SK-N-SH treated with all-trans-retinoic acid at 6 μM for 48 hours (cell line): ENCODE measurements at regions not wholly inside any gene's neighbourhood (a gene's known extent, or its start where the extent isn't known, plus 50 kb on each side); places are given as distances from the start of the nearest gene placed in this dataset.

Experiments
- ATAC-seq: fragments of 200-7000 bp; cut with Tn5 transposase; 3 replicates; pipeline ENCODE4 v1.9.1; 2020; ENCODE audit warnings: mild to moderate bottlenecking, moderate library complexity
- ARNTL ChIP-seq: fragments of 450-650 bp; formaldehyde crosslinking; IDR thresholded peaks from 2 replicates; pipeline ENCODE4 v1.5.0; 2020; ENCODE audit warnings: low read depth, mild to moderate bottlenecking, moderate library complexity, borderline replicate concordance
- BACH2 ChIP-seq: fragments of 250-450 bp; sonication (Bioruptor Pico); IDR thresholded peaks from 2 replicates; pipeline ENCODE4 v1.9.0; 2021; ENCODE audit warnings: mild to moderate bottlenecking, borderline replicate concordance
- CREB5 ChIP-seq: fragments of 250-450 bp; sonication (Bioruptor Pico); IDR thresholded peaks from 2 replicates; pipeline ENCODE4 v1.5.1; 2020; ENCODE audit warnings: low read depth, mild to moderate bottlenecking, moderate library complexity
- CSDC2 ChIP-seq: fragments of 250-450 bp; sonication (Bioruptor Pico); IDR thresholded peaks from 2 replicates; pipeline ENCODE4 v1.5.0; 2020; ENCODE audit warnings: mild to moderate bottlenecking, moderate library complexity
- ESRRG ChIP-seq: fragments of 250-450 bp; sonication (Bioruptor Pico); IDR thresholded peaks from 2 replicates; pipeline ENCODE4 v1.6.1; 2021; ENCODE audit warnings: mild to moderate bottlenecking
- GLIS3 ChIP-seq: fragments of 250-450 bp; sonication (Bioruptor Pico); IDR thresholded peaks from 2 replicates; pipeline ENCODE4 v1.5.0; 2020; ENCODE audit warnings: mild to moderate bottlenecking, moderate library complexity
- ISL1 ChIP-seq: fragments of 250-450 bp; sonication (Bioruptor Pico); IDR thresholded peaks from 2 replicates; pipeline ENCODE4 v2.1.2; 2022; ENCODE audit warnings: mild to moderate bottlenecking, moderate library complexity
- PATZ1 ChIP-seq: fragments of 250-450 bp; sonication (Bioruptor Pico); IDR thresholded peaks from 2 replicates; pipeline ENCODE4 v1.8.0; 2020; ENCODE audit warnings: mild to moderate bottlenecking, moderate library complexity, borderline replicate concordance
- POU6F1 ChIP-seq: fragments of 250-450 bp; sonication (Bioruptor Pico); IDR thresholded peaks from 2 replicates; pipeline ENCODE4 v1.8.0; 2021; ENCODE audit warnings: low read depth, mild to moderate bottlenecking, moderate library complexity, borderline replicate concordance
- PPARA ChIP-seq: fragments of 250-450 bp; sonication (Bioruptor Pico); IDR thresholded peaks from 2 replicates; pipeline ENCODE4 v1.5.0; 2020; ENCODE audit warnings: mild to moderate bottlenecking, borderline replicate concordance
- RARB ChIP-seq: fragments of 250-450 bp; sonication (Bioruptor Pico); IDR thresholded peaks from 2 replicates; pipeline ENCODE4 v1.8.0; 2021; ENCODE audit warnings: mild to moderate bottlenecking, moderate library complexity
- SNAI2 ChIP-seq: fragments of 250-450 bp; sonication (Bioruptor Pico); IDR thresholded peaks from 2 replicates; pipeline ENCODE4 v1.5.0; 2020; ENCODE audit warnings: mild to moderate bottlenecking, moderate library complexity
- TOX ChIP-seq: fragments of 250-450 bp; sonication (Bioruptor Pico); IDR thresholded peaks from 2 replicates; pipeline ENCODE4 v1.8.0; 2021; ENCODE audit warnings: mild to moderate bottlenecking, moderate library complexity, borderline replicate concordance
- TSHZ2 ChIP-seq: fragments of 250-450 bp; sonication (Bioruptor Pico); IDR thresholded peaks from 2 replicates; pipeline ENCODE4 v1.5.0; 2020; ENCODE audit warnings: mild to moderate bottlenecking, moderate library complexity
- ZC3H10 ChIP-seq: fragments of 250-450 bp; sonication (Bioruptor Pico); IDR thresholded peaks from 2 replicates; pipeline ENCODE4 v1.5.1; 2021; ENCODE audit warnings: mild to moderate bottlenecking, moderate library complexity
- ZFP3 ChIP-seq: fragments of 250-450 bp; sonication (Bioruptor Pico); IDR thresholded peaks from 2 replicates; pipeline ENCODE4 v1.5.0; 2020; ENCODE audit warnings: mild to moderate bottlenecking, moderate library complexity
- ZFP30 ChIP-seq: fragments of 450-650 bp; formaldehyde crosslinking; IDR thresholded peaks from 2 replicates; pipeline ENCODE4 v1.5.0; 2022; ENCODE audit warnings: mild to moderate bottlenecking, moderate library complexity
- ZNF565 ChIP-seq: fragments of 450-650 bp; formaldehyde crosslinking; conservative IDR thresholded peaks from 2 replicates; pipeline ENCODE4 v1.5.0; 2020; ENCODE audit warnings: low read depth, mild to moderate bottlenecking, moderate library complexity
- ZNF70 ChIP-seq: fragments of 450-650 bp; formaldehyde crosslinking; IDR thresholded peaks from 2 replicates; pipeline ENCODE4 v1.5.0; 2020; ENCODE audit warnings: mild to moderate bottlenecking, moderate library complexity
- ZNF8 ChIP-seq: fragments of 450-650 bp; formaldehyde crosslinking; IDR thresholded peaks from 2 replicates; pipeline ENCODE4 v1.5.0; 2020; ENCODE audit warnings: mild to moderate bottlenecking, moderate library complexity
- TF ChIP-seq, protein P1 (sequence below): fragments of 250-450 bp; sonication (Bioruptor Pico); IDR thresholded peaks from 2 replicates; pipeline ENCODE4 v1.5.1; 2021; ENCODE audit warnings: mild to moderate bottlenecking, moderate library complexity

DNA sequence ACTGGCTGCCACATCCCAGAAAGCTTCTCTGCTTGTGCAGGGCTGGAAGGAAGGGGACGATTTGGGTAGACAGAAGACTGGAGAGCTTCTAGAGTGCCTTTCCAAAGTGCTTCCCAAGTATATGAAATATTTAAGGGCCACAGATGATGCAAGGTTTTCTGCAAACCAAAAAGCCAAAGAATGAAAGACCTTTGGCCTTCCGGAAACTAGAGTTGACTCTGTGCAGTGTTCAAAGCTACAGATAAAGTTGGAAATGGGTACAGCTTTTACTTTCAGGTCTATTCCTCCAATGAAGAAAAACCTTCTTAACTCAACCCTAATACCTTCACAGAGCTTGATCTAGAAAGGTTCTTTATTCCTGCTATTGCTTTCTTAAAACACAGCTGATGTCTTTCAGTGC, 253.0 kb upstream of the KLHL29 start:
- TF ChIP-seq ARNTL (CRISPR knock-in tag) (no peak), ZNF70 (CRISPR knock-in tag) (no peak), ZC3H10 (CRISPR knock-in tag) (no peak), ZNF565 (CRISPR knock-in tag) (no peak), RARB (CRISPR knock-in tag) (no peak), ZFP30 (CRISPR knock-in tag) (no peak), ISL1 (CRISPR knock-in tag) (no peak), TSHZ2 (CRISPR knock-in tag) (no peak), ESRRG (no peak), GLIS3 (CRISPR knock-in tag) (no peak), POU6F1 (CRISPR knock-in tag) (no peak)
- TF ChIP-seq, protein P1, sequence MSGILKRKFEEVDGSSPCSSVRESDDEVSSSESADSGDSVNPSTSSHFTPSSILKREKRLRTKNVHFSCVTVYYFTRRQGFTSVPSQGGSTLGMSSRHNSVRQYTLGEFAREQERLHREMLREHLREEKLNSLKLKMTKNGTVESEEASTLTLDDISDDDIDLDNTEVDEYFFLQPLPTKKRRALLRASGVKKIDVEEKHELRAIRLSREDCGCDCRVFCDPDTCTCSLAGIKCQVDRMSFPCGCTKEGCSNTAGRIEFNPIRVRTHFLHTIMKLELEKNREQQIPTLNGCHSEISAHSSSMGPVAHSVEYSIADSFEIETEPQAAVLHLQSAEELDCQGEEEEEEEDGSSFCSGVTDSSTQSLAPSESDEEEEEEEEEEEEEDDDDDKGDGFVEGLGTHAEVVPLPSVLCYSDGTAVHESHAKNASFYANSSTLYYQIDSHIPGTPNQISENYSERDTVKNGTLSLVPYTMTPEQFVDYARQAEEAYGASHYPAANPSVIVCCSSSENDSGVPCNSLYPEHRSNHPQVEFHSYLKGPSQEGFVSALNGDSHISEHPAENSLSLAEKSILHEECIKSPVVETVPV: no peak
- no peak for ATAC-seq

GRCh38 chr2:23132823-23133595, 252.0 kb upstream of the KLHL29 start:
- no peak for TF ChIP-seq GLIS3 (CRISPR knock-in tag)
- no peak for TF ChIP-seq ISL1 (CRISPR knock-in tag)
- no peak for TF ChIP-seq SNAI2
- no peak for TF ChIP-seq TSHZ2 (CRISPR knock-in tag)
- TF ChIP-seq CSDC2 (CRISPR knock-in tag): no peak
- ATAC-seq: no peak

DNA sequence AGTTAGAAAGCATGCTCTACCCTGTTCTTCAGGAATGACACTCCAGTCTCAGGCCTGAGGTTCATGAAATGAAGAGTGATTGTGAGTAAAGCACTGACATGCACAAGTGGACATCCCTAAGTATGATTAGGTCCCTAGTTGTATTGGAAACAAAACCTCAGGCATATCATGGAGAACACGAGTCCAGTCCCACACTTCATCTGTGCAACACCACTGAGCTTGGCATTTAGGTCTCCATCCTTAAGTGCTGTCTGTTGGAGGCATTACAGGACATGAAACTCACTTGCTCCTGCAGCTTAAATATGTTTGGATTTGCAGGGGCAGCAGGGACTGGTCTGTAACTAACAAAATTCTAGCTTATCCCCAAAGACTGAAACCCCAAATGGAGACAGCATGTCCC, 250.3 kb upstream of the KLHL29 start:
- no peak for ATAC-seq
- TF ChIP-seq TOX (CRISPR knock-in tag): no peak
- no peak for TF ChIP-seq CREB5
- no peak for TF ChIP-seq PPARA
- TF ChIP-seq PATZ1 (CRISPR knock-in tag): no peak
- TF ChIP-seq SNAI2: no peak
- no peak for TF ChIP-seq ZNF70 (CRISPR knock-in tag)
- TF ChIP-seq ESRRG: no peak
- no peak for TF ChIP-seq CSDC2 (CRISPR knock-in tag)
- TF ChIP-seq ZFP30 (CRISPR knock-in tag): no peak
- TF ChIP-seq TSHZ2 (CRISPR knock-in tag): no peak
- TF ChIP-seq RARB (CRISPR knock-in tag): no peak
- TF ChIP-seq ZNF8 (CRISPR knock-in tag): no peak
- no peak for TF ChIP-seq ISL1 (CRISPR knock-in tag)
- TF ChIP-seq ZFP3 (CRISPR knock-in tag): no peak
- TF ChIP-seq BACH2 (CRISPR knock-in tag): no peak
